GM19025 (cell line): ENCODE measurements at regions not wholly inside any gene's neighbourhood (a gene's known extent, or its start where the extent isn't known, plus 50 kb on each side); places are given as distances from the start of the nearest gene placed in this dataset.
"Not testable (repeated sequence)": the region's sequence is repeated elsewhere in the genome, so short reads cannot be mapped to it uniquely, and the experiment has no call there.

ENCODE experiments used
- ATAC-seq: cut with Tn5 transposase; IDR thresholded peaks from one replicate; pipeline ENCODE4 v1.9.1; 2021; ENCODE audit warnings: mild to moderate bottlenecking, low read depth, moderate library complexity; ENCODE audit not compliant: unreplicated experiment

GRCh38 chr13:78540058-78540457 lies 63.3 kb downstream of the POU4F1 start:
- no peak for ATAC-seq

- not testable (repeated sequence) for ATAC-seq
These were observed 77.3 kb downstream of the POU4F1 start for GRCh38 chr13:78526044-78526443.

GRCh38 chr13:78524936-78525335 lies 78.4 kb downstream of the POU4F1 start:
- ATAC-seq, result no peak

GRCh38 chr13:78521091-78521490 lies 82.3 kb downstream of the POU4F1 start:
- ATAC-seq, result no peak

- ATAC-seq, result no peak
These were observed 82.9 kb downstream of the POU4F1 start for GRCh38 chr13:78520425-78520824.

- not testable (repeated sequence) for ATAC-seq
These were observed 84.9 kb downstream of the POU4F1 start for GRCh38 chr13:78518482-78518881.

GRCh38 chr13:78499802-78500201 lies 103.5 kb downstream of the POU4F1 start:
- no peak for ATAC-seq

- no peak for ATAC-seq
These were observed 105.5 kb downstream of the POU4F1 start for GRCh38 chr13:78497702-78498355.

GRCh38 chr13:78491978-78492377 lies 111.4 kb downstream of the POU4F1 start:
- ATAC-seq, result no peak

- ATAC-seq, result not testable (repeated sequence)
These were observed 113.1 kb downstream of the POU4F1 start for GRCh38 chr13:78490225-78490624.

- ATAC-seq, result no peak
These were observed 115.6 kb downstream of the POU4F1 start for GRCh38 chr13:78487707-78488106.

GRCh38 chr13:78485803-78486202 lies 117.5 kb downstream of the POU4F1 start:
- no peak for ATAC-seq

- no peak for ATAC-seq
These were observed 125.2 kb downstream of the POU4F1 start for GRCh38 chr13:78478183-78478582.

- ATAC-seq, result no peak
These were observed 126.4 kb downstream of the POU4F1 start for GRCh38 chr13:78476910-78477309.

GRCh38 chr13:78468621-78469020 lies 134.7 kb downstream of the POU4F1 start:
- no peak for ATAC-seq

GRCh38 chr13:78465250-78465649 lies 138.1 kb downstream of the POU4F1 start:
- ATAC-seq, result no peak

GRCh38 chr13:78460176-78460575 lies 143.2 kb downstream of the POU4F1 start:
- ATAC-seq, result no peak

- no peak for ATAC-seq
These were observed 159.5 kb downstream of the POU4F1 start for GRCh38 chr13:78443839-78444238.

GRCh38 chr13:78437781-78438180 lies 165.6 kb downstream of the POU4F1 start:
- no peak for ATAC-seq

- ATAC-seq, result no peak
These were observed 167.0 kb downstream of the POU4F1 start for GRCh38 chr13:78436311-78436710.

- ATAC-seq, result no peak
These were observed 172.0 kb downstream of the POU4F1 start for GRCh38 chr13:78431328-78431727.

GRCh38 chr13:78430811-78431210 lies 172.5 kb downstream of the POU4F1 start:
- no peak for ATAC-seq
